ENCODE measurements at regions not wholly inside any gene's neighbourhood (a gene's known extent, or its start where the extent isn't known, plus 50 kb on each side); places are given as distances from the start of the nearest gene placed in this dataset.

GRCh38 chr7:11221984-11222383 is 248.3 kb downstream of the PHF14 start:
- ATAC-seq: no peak
- no peak for TF ChIP-seq GLIS3 (CRISPR knock-in tag; IDR thresholded peaks at IDR 0.05)
- TF ChIP-seq CREB5 (CRISPR knock-in tag; IDR thresholded peaks at IDR 0.05; ENCODE audit: low read depth): no peak
- TF ChIP-seq CSDC2 (CRISPR knock-in tag; IDR thresholded peaks at IDR 0.05): no peak
- no peak for TF ChIP-seq ARNTL (CRISPR knock-in tag; IDR thresholded peaks at IDR 0.05; ENCODE audit: borderline replicate concordance, low read depth)
- TF ChIP-seq ZNF70 (CRISPR knock-in tag; IDR thresholded peaks at IDR 0.05): no peak
- no peak for TF ChIP-seq ZFP30 (CRISPR knock-in tag; IDR thresholded peaks at IDR 0.05)
- no peak for TF ChIP-seq TOX (CRISPR knock-in tag; IDR thresholded peaks at IDR 0.05; ENCODE audit: borderline replicate concordance)

- TF ChIP-seq ZNF70 (CRISPR knock-in tag; IDR thresholded peaks at IDR 0.05) (no peak), SNAI2 (CRISPR knock-in tag; IDR thresholded peaks at IDR 0.05) (no peak), PATZ1 (CRISPR knock-in tag; IDR thresholded peaks at IDR 0.05; ENCODE audit: borderline replicate concordance) (no peak), ZNF565 (CRISPR knock-in tag; conservative IDR thresholded peaks at IDR 0.05; ENCODE audit: low read depth) (no peak), POU6F1 (CRISPR knock-in tag; IDR thresholded peaks at IDR 0.05; ENCODE audit: borderline replicate concordance, low read depth) (no peak), ZC3H10 (CRISPR knock-in tag; IDR thresholded peaks at IDR 0.05) (no peak), ZFP30 (CRISPR knock-in tag; IDR thresholded peaks at IDR 0.05) (no peak), TOX (CRISPR knock-in tag; IDR thresholded peaks at IDR 0.05; ENCODE audit: borderline replicate concordance) (no peak), TCF4 (CRISPR knock-in tag; IDR thresholded peaks at IDR 0.05; ENCODE audit: borderline replicate concordance) (no peak), CSDC2 (CRISPR knock-in tag; IDR thresholded peaks at IDR 0.05) (no peak), ZFP3 (CRISPR knock-in tag; IDR thresholded peaks at IDR 0.05) (no peak), ARNTL (CRISPR knock-in tag; IDR thresholded peaks at IDR 0.05; ENCODE audit: borderline replicate concordance, low read depth) (no peak), ZNF8 (CRISPR knock-in tag; IDR thresholded peaks at IDR 0.05) (no peak), BACH2 (CRISPR knock-in tag; IDR thresholded peaks at IDR 0.05; ENCODE audit: borderline replicate concordance) (no peak), RARB (CRISPR knock-in tag; IDR thresholded peaks at IDR 0.05) (no peak), CREB5 (CRISPR knock-in tag; IDR thresholded peaks at IDR 0.05; ENCODE audit: low read depth) (no peak), OSR1 (CRISPR knock-in tag; IDR thresholded peaks at IDR 0.05) (no peak), ISL1 (CRISPR knock-in tag; IDR thresholded peaks at IDR 0.05) (no peak), CSRNP3 (CRISPR knock-in tag; IDR thresholded peaks at IDR 0.05) (no peak)
- ATAC-seq: no peak
These were observed 250.9 kb downstream of the PHF14 start for GRCh38 chr7:11224535-11224934.

- TF ChIP-seq RARB (CRISPR knock-in tag; IDR thresholded peaks at IDR 0.05) (no peak), ZFP30 (CRISPR knock-in tag; IDR thresholded peaks at IDR 0.05) (no peak), ZC3H10 (CRISPR knock-in tag; IDR thresholded peaks at IDR 0.05) (no peak), SNAI2 (CRISPR knock-in tag; IDR thresholded peaks at IDR 0.05) (no peak), ZNF70 (CRISPR knock-in tag; IDR thresholded peaks at IDR 0.05) (no peak), CSRNP3 (CRISPR knock-in tag; IDR thresholded peaks at IDR 0.05) (no peak), ZNF565 (CRISPR knock-in tag; conservative IDR thresholded peaks at IDR 0.05; ENCODE audit: low read depth) (no peak), PATZ1 (CRISPR knock-in tag; IDR thresholded peaks at IDR 0.05; ENCODE audit: borderline replicate concordance) (no peak), ISL1 (CRISPR knock-in tag; IDR thresholded peaks at IDR 0.05) (no peak), ZFP3 (CRISPR knock-in tag; IDR thresholded peaks at IDR 0.05) (no peak), CSDC2 (CRISPR knock-in tag; IDR thresholded peaks at IDR 0.05) (no peak)
- no peak for ATAC-seq
These were observed 254.8 kb downstream of the PHF14 start for GRCh38 chr7:11228515-11228914.

Data from SK-N-SH treated with all-trans-retinoic acid at 6 μM for 48 hours (cell line).